ENCODE measurements at regions not wholly inside any gene's neighbourhood (a gene's known extent, or its start where the extent isn't known, plus 50 kb on each side); places are given as distances from the start of the nearest gene placed in this dataset.

DNA sequence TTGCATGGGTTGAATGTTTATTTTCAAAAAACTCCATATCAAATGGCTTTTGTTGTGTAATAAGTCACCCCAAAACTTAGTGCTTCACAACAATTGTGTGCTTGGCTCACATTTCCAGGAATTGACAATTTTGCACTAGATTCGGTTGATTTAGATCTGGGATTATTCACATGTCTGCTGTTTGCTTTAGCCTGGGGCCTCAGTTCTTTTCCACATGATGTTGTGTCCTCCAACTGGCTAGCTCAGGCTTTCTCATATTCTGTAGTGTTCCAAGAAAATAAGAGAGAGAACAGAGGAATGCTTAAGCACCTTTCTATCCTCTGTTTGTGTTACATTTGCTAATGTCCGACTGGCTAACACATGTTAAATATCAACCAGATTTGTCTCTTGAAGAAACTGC, 281.5 kb upstream of the ADGRL4 start:
- ATAC-seq, result no peak
- Histone ChIP-seq H3K9ac (ENCODE audit: insufficient read depth, low read depth, low read length) (no peak overlapping the region), H3K9me3 (ENCODE audit: low read length) (peaks cover 64% of the 10 kb centered on the region), H3K4me1 (ENCODE audit: insufficient read depth, low read length) (no peaks in the 10 kb centered on the region), H3K4me3 (replicated peaks in 1 of 3; ENCODE audit: insufficient read depth in 1 of 3, low read depth in 2 of 3, low read length in 3 of 3) (no peak overlapping the region), H3K27ac (ENCODE audit: extremely low read length, insufficient read depth, low read length) (no peak overlapping the region), H3K4me2 (ENCODE audit: low read depth, low read length) (no peak overlapping the region), H2AFZ (ENCODE audit: low read length) (no peak overlapping the region), H3K36me3 (replicated peaks in 1 of 2; ENCODE audit: control insufficient read depth in 1 of 2, insufficient read depth in 2 of 2, low read length in 2 of 2) (no peaks in the 10 kb centered on the region), H3K79me2 (ENCODE audit: insufficient read depth, low read length) (no peaks in the 10 kb centered on the region), H3K27me3 (ENCODE audit: control insufficient read depth in 1 of 2, insufficient read depth in 2 of 2, low read length in 2 of 2) (no peaks in the 10 kb centered on the region), H4K20me1 (ENCODE audit: insufficient read depth, low read length) (no peaks in the 10 kb centered on the region)
- ChIA-PET CTCF (ENCODE audit: low intra/inter-chr PET ratio, low total read pairs) (no interaction called here), POLR2A (no interaction called here)
- 2% methylated on average over 2 of the region's 2 CpGs for WGBS (ENCODE audit: low lambda C conversion rate)
- no peak for DNase-seq (ENCODE audit: low spot score)
- no peak for FAIRE-seq
- intact Hi-C loops (cut with micrococcal nuclease; ENCODE audit: unreplicated experiment) (no loop called here), in situ Hi-C loops (cut with HindIII; ENCODE audit: extremely low pct_ligation_motif_present, low pct_unique_long_range_greater_than_20kb) (no loop called here)
- BruUV-seq (replicated peaks), result no TSS peak
- no peak for TF ChIP-seq ZIK1 (CRISPR knock-in tag; IDR thresholded peaks at IDR 0.05; ENCODE audit: borderline replicate concordance, low read depth)
- no peak for TF ChIP-seq ZNF788 (CRISPR knock-in tag; IDR thresholded peaks at IDR 0.05; ENCODE audit: borderline replicate concordance)
- no peak for TF ChIP-seq GABPB1 (CRISPR knock-in tag; IDR thresholded peaks at IDR 0.05)
- TF ChIP-seq SRSF9 (IDR thresholded peaks at IDR 0.05; ENCODE audit: borderline replicate concordance, insufficient read depth, low read depth, low read length, poor library complexity, severe bottlenecking), result no peak
- TF ChIP-seq HOXA9 (CRISPR knock-in tag; IDR thresholded peaks at IDR 0.05; ENCODE audit: borderline replicate concordance), result no peak
- TF ChIP-seq, protein P1, sequence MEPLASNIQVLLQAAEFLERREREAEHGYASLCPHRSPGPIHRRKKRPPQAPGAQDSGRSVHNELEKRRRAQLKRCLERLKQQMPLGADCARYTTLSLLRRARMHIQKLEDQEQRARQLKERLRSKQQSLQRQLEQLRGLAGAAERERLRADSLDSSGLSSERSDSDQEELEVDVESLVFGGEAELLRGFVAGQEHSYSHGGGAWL (CRISPR knock-in tag; IDR thresholded peaks at IDR 0.05), result no peak
- no peak for TF ChIP-seq ZMYM4 (CRISPR knock-in tag; IDR thresholded peaks at IDR 0.05)
- TF ChIP-seq, protein P2, sequence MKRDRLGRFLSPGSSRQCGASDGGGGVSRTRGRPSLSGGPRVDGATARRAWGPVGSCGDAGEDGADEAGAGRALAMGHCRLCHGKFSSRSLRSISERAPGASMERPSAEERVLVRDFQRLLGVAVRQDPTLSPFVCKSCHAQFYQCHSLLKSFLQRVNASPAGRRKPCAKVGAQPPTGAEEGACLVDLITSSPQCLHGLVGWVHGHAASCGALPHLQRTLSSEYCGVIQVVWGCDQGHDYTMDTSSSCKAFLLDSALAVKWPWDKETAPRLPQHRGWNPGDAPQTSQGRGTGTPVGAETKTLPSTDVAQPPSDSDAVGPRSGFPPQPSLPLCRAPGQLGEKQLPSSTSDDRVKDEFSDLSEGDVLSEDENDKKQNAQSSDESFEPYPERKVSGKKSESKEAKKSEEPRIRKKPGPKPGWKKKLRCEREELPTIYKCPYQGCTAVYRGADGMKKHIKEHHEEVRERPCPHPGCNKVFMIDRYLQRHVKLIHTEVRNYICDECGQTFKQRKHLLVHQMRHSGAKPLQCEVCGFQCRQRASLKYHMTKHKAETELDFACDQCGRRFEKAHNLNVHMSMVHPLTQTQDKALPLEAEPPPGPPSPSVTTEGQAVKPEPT (CRISPR knock-in tag; IDR thresholded peaks at IDR 0.05; ENCODE audit: low read depth), result no peak
- no peak for TF ChIP-seq MED13 (CRISPR knock-in tag; IDR thresholded peaks at IDR 0.05)

All from HepG2 (cell line).